IMR-90 (cell line): ENCODE measurements at regions not wholly inside any gene's neighbourhood (a gene's known extent, or its start where the extent isn't known, plus 50 kb on each side); places are given as distances from the start of the nearest gene placed in this dataset.

Experiments used
- ATAC-seq: fragments of 200-7000 bp; cut with Tn5 transposase; 2 replicates; pipeline ENCODE4 v1.9.1; 2020; ENCODE audit warnings: low read depth, mild to moderate bottlenecking, moderate library complexity
- BruUV-seq: library from RNA; stranded (reverse); fragments of 400-500 nt; replicated peaks from 2 replicates; lab custom pipeline; 2021; lab: Mats Ljungman, UMichigan
- CTCF ChIA-PET: fragments of 300-600 bp; formaldehyde crosslinking; extraction: SDS; loops from one replicate; lab custom pipeline; 2021; ENCODE audit warnings: antibody characterized with exemption; lab: Yijun Ruan, JAX
- POLR2A ChIA-PET: fragments of 300-600 bp; sonication (Branson Sonifier 250); formaldehyde crosslinking; loops from one replicate; lab custom pipeline; 2022; ENCODE audit warnings: antibody characterized with exemption; ENCODE audit not compliant: unreplicated experiment; lab: Charles Lee
- DNase-seq: peaks from one replicate; pipeline ENCODE4 v3.0.0; 2013
- H2AFZ ChIP-seq: replicated peaks from 2 replicates; pipeline ENCODE3; 2013; ENCODE audit warnings: low read length, mild to moderate bottlenecking; ENCODE audit not compliant: poor library complexity
- H2AK5ac ChIP-seq: 2 replicates; pipeline ENCODE4 v1.6.1; 2013; ENCODE audit warnings: low read depth, low read length, inconsistent platforms
- H2AK9ac ChIP-seq: replicated peaks from 2 replicates; pipeline ENCODE3; 2013; ENCODE audit warnings: mild to moderate bottlenecking, low read depth, low read length, moderate library complexity; ENCODE audit not compliant: poor library complexity
- H2BK120ac ChIP-seq: 2 replicates; pipeline ENCODE4 v1.6.1; 2013; ENCODE audit warnings: low read depth, low read length, inconsistent platforms
- H2BK15ac ChIP-seq: 3 replicates; pipeline ENCODE4 v1.6.1; 2013; ENCODE audit warnings: low read depth, low read length, inconsistent platforms
- H2BK20ac ChIP-seq: 2 replicates; pipeline ENCODE4 v1.6.1; 2013; ENCODE audit warnings: low read depth, mild to moderate bottlenecking, inconsistent platforms, low read length, moderate library complexity
- H2BK5ac ChIP-seq: 2 replicates; pipeline ENCODE4 v1.6.1; 2013; ENCODE audit warnings: mild to moderate bottlenecking, low read depth, low read length, inconsistent platforms; ENCODE audit not compliant: poor library complexity, severe bottlenecking
- H3K14ac ChIP-seq: replicated peaks from 2 replicates; pipeline ENCODE4 v1.6.1; 2013; ENCODE audit warnings: low read depth, low read length, inconsistent platforms
- H3K18ac ChIP-seq: 2 replicates; pipeline ENCODE4 v1.6.1; 2013; ENCODE audit warnings: low read depth, low read length, control low read depth
- H3K23ac ChIP-seq: 2 replicates; pipeline ENCODE4 v1.6.1; 2013; ENCODE audit warnings: low read depth, low read length, inconsistent platforms
- H3K27ac ChIP-seq: 2 replicates; pipeline ENCODE4 v1.5.1; 2013; ENCODE audit warnings: mild to moderate bottlenecking, control low read depth, low read length; ENCODE audit not compliant: insufficient read depth
- H3K27me3 ChIP-seq: 2 replicates; pipeline ENCODE4 v1.6.1; 2013; ENCODE audit warnings: low read length; ENCODE audit not compliant: control insufficient read depth, insufficient read depth
- H3K36me3 ChIP-seq: 2 replicates; pipeline ENCODE4 v1.6.1; 2013; ENCODE audit warnings: low read length, mixed read lengths; ENCODE audit not compliant: control insufficient read depth, insufficient read depth
- H3K4ac ChIP-seq: 2 replicates; pipeline ENCODE4 v1.6.1; 2013; ENCODE audit warnings: low read depth, low read length, inconsistent platforms
- H3K4me1 ChIP-seq: 2 replicates; pipeline ENCODE4 v1.6.1; 2013; ENCODE audit warnings: low read length, mixed read lengths; ENCODE audit not compliant: control insufficient read depth, insufficient read depth
- H3K4me2 ChIP-seq: 2 replicates; pipeline ENCODE4 v1.6.1; 2013; ENCODE audit warnings: low read depth, mild to moderate bottlenecking, control low read depth, low read length, moderate library complexity
- H3K4me3 ChIP-seq: 2 replicates; pipeline ENCODE4 v1.5.1; 2013; ENCODE audit warnings: low read depth, mild to moderate bottlenecking, control low read depth, low read length, moderate library complexity; ENCODE audit not compliant: insufficient read depth
- H3K56ac ChIP-seq: 2 replicates; pipeline ENCODE4 v1.6.1; 2013; ENCODE audit warnings: low read length, inconsistent platforms; ENCODE audit not compliant: insufficient read depth; ENCODE audit errors: extremely low read depth
- H3K79me1 ChIP-seq, 2 experiments: 2 replicates each; pipeline ENCODE4 v1.6.1; 2013; ENCODE audit warnings: low read length in 2 of 2, inconsistent platforms in 1 of 2, low read depth in 1 of 2
- H3K9ac ChIP-seq: 2 replicates; pipeline ENCODE4 v1.6.1; 2013; ENCODE audit warnings: low read depth, low read length, control low read depth
- H3K9me1 ChIP-seq: 2 replicates; pipeline ENCODE4 v1.6.1; 2013; ENCODE audit warnings: low read length, inconsistent platforms; ENCODE audit not compliant: insufficient read depth
- H3K9me3 ChIP-seq: 2 replicates; pipeline ENCODE4 v1.6.1; 2013; ENCODE audit warnings: low read length; ENCODE audit not compliant: control insufficient read depth, insufficient read depth
- H4K20me1 ChIP-seq: 2 replicates; pipeline ENCODE4 v1.6.1; 2013; ENCODE audit warnings: low read length, inconsistent platforms; ENCODE audit not compliant: insufficient read depth
- H4K5ac ChIP-seq: 2 replicates; pipeline ENCODE4 v1.6.1; 2013; ENCODE audit warnings: mild to moderate bottlenecking, low read depth, low read length, control low read depth
- H4K8ac ChIP-seq, 2 experiments: 2 replicates each; pipeline ENCODE4 v1.6.1; 2013; ENCODE audit warnings: low read depth in 2 of 2, low read length in 2 of 2, control low read depth in 1 of 2, inconsistent platforms in 1 of 2
- H4K91ac ChIP-seq: 2 replicates; pipeline ENCODE4 v1.6.1; 2013; ENCODE audit warnings: low read depth, low read length, inconsistent platforms; ENCODE audit not compliant: insufficient read depth
- CEBPB ChIP-seq: IDR thresholded peaks from 2 replicates; pipeline ENCODE4 v1.6.1; 2012; ENCODE audit warnings: low read depth, low read length, improper control_type of control experiment
- ELK1 ChIP-seq: fragments of 150-350 bp; IDR thresholded peaks from 2 replicates; pipeline ENCODE4 v1.6.1; 2016; ENCODE audit warnings: low read depth, mild to moderate bottlenecking, low read length, moderate library complexity, borderline replicate concordance
- FOS ChIP-seq: fragments of 150-350 bp; IDR thresholded peaks from 2 replicates; pipeline ENCODE4 v1.6.1; 2016; ENCODE audit warnings: low read depth, low read length
- MAFK ChIP-seq: IDR thresholded peaks from 2 replicates; pipeline ENCODE4 v1.6.1; 2012; ENCODE audit warnings: low read depth, low read length, improper control_type of control experiment
- MXI1 ChIP-seq: IDR thresholded peaks from 2 replicates; pipeline ENCODE4 v1.6.1; 2012; ENCODE audit warnings: low read depth, mild to moderate bottlenecking, low read length, moderate library complexity, borderline replicate concordance
- RFX5 ChIP-seq: IDR thresholded peaks from 2 replicates; pipeline ENCODE4 v1.8.0; 2012; ENCODE audit warnings: low read depth, mild to moderate bottlenecking, low read length, moderate library complexity
- SMC3 ChIP-seq: fragments of 150-350 bp; IDR thresholded peaks from 2 replicates; pipeline ENCODE4 v1.6.1; 2016; ENCODE audit warnings: low read depth, mild to moderate bottlenecking, antibody characterized with exemption, low read length, moderate library complexity
- USF2 ChIP-seq: fragments of 150-350 bp; IDR thresholded peaks from 2 replicates; pipeline ENCODE4 v1.6.1; 2017; ENCODE audit warnings: mild to moderate bottlenecking, antibody characterized with exemption, low read length, low read depth
- WGBS, 2 experiments: methylation state at CpG; one replicate each; pipeline versions ENCODE4 v1.1.5 to v1.1.7; 2013; ENCODE audit warnings: missing lambda C conversion rate in 2 of 2; ENCODE audit not compliant: insufficient read length in 1 of 2; ENCODE audit errors: extremely low coverage in 2 of 2; 5-methylcytosine and 5-hydroxymethylcytosine counted together
- dilution Hi-C: fragments of 300-500 bp; cut with HindIII; formaldehyde crosslinking; loops from one replicate; pipeline ENCODE4 v1.14.3; 2018; ENCODE audit warnings: low sequenced_read_pairs; ENCODE audit not compliant: unreplicated experiment
- in situ Hi-C: fragments of 300-500 bp; cut with MboI; formaldehyde crosslinking; loops from 3 replicates; pipeline ENCODE4 v1.14.3; 2019; ENCODE audit warnings: low sequenced_read_pairs, inconsistent platforms, mixed read lengths
- intact Hi-C: fragments of 100-400 bp; cut with micrococcal nuclease; formaldehyde crosslinking; loops from 2 replicates; pipeline ENCODE4 v1.10.0; 2022

GRCh38 chr10:60446851-60447250 is 57.2 kb upstream of the ANK3 start:
- Histone ChIP-seq H4K5ac (no peak overlapping the region), H2BK15ac (no peak overlapping the region), H3K56ac (no peak overlapping the region), H2AFZ (no peak overlapping the region), H3K23ac (no peak overlapping the region), H4K8ac (no peak overlapping the region), H3K4me2 (no peak overlapping the region), H4K20me1 (no peaks in the 10 kb centered on the region), H3K27ac (no peak overlapping the region), H2BK20ac (no peak overlapping the region), H3K9me1 (no peaks in the 10 kb centered on the region), H2AK9ac (no peak overlapping the region), H4K91ac (no peak overlapping the region), H3K14ac (no peak overlapping the region), H2AK5ac (no peak overlapping the region), H3K4me1 (peaks cover 3% of the 10 kb centered on the region; the same call in 1 of the 2 replicates), H3K9me3 (no peaks in the 10 kb centered on the region), H3K79me1 (no peaks in the 10 kb centered on the region), H3K4me3 (no peak overlapping the region), H3K9ac (no peak overlapping the region), H3K4ac (no peak overlapping the region), H2BK5ac (no peak overlapping the region), H2BK120ac (no peak overlapping the region), H3K36me3 (no peaks in the 10 kb centered on the region), H3K18ac (no peak overlapping the region), H3K27me3 (no peaks in the 10 kb centered on the region; the same call in 1 of the 2 replicates)
- no CpG with 5 or more reads among the region's 3 CpGs for WGBS, 2 experiments
- ChIA-PET POLR2A (no interaction called here), CTCF (interaction anchor here (0.7 to 4.9 kb wide), 2 partner anchors 200 to 322 kb away, joined by 3 to 35 read pairs; no protein-coding TSS in a partner anchor)
- ATAC-seq (no peak), DNase-seq (no peak)
- dilution Hi-C loops (no loop called here), in situ Hi-C loops (loop anchor here (25.0 kb wide), 1 partner anchor 810 kb away; no protein-coding TSS in a partner anchor), intact Hi-C loops (loop anchor here (5.0 kb wide), 1 partner anchor 125 kb away; no protein-coding TSS in a partner anchor)
- TF ChIP-seq CEBPB, result no peak
- no peak for TF ChIP-seq RFX5
- TF ChIP-seq MXI1, result no peak
- no peak for TF ChIP-seq MAFK
- no peak for TF ChIP-seq FOS
- TF ChIP-seq USF2, result no peak
- TF ChIP-seq ELK1, result no peak
- TF ChIP-seq SMC3, result no peak
- BruUV-seq, result no TSS peak
